ENCODE measurements at regions not wholly inside any gene's neighbourhood (a gene's known extent, or its start where the extent isn't known, plus 50 kb on each side); places are given as distances from the start of the nearest gene placed in this dataset.
A peak's percentile ranks its signal among the peaks of the same experiment; 100 is the strongest.

- Histone ChIP-seq H3K36me3 (ENCODE audit: insufficient read depth, low read length) (no peaks in the 10 kb centered on the region), H3K4me1 (ENCODE audit: insufficient read depth, low read length) (peaks cover 12% of the 10 kb centered on the region; the same call in 1 of the 2 replicates), H3K9me3 (ENCODE audit: insufficient read depth, low read depth, low read length) (no peaks in the 10 kb centered on the region), H3K9ac (ENCODE audit: low read depth, low read length) (no peak overlapping the region), H3K27ac (ENCODE audit: low read depth, low read length) (no peak overlapping the region), H3K4me3 (ENCODE audit: low read length) (no peak overlapping the region), H3K27me3 (ENCODE audit: insufficient read depth, low read length) (no peaks in the 10 kb centered on the region)
- 95% methylated on average over 4 of the region's 7 CpGs for WGBS
These were observed 1346.4 kb downstream of the ROBO1 start for GRCh38 chr3:78421247-78421966.

- Histone ChIP-seq H3K4me1 (ENCODE audit: insufficient read depth, low read length) (peaks cover 12% of the 10 kb centered on the region; the same call in 1 of the 2 replicates), H3K9ac (ENCODE audit: low read depth, low read length) (no peak overlapping the region), H3K9me3 (ENCODE audit: insufficient read depth, low read depth, low read length) (no peaks in the 10 kb centered on the region), H3K4me3 (ENCODE audit: low read length) (no peak overlapping the region), H3K27me3 (ENCODE audit: insufficient read depth, low read length) (no peaks in the 10 kb centered on the region), H3K27ac (ENCODE audit: low read depth, low read length) (no peak overlapping the region), H3K36me3 (ENCODE audit: insufficient read depth, low read length) (no peaks in the 10 kb centered on the region)
- WGBS, result no CpG with 5 or more reads among the region's 1 CpG
These were observed 1343.1 kb downstream of the ROBO1 start for GRCh38 chr3:78424656-78425055.

- no peaks in the 10 kb centered on the region for H3K36me3 ChIP-seq (ENCODE audit: insufficient read depth, low read length)
- no CpG with 5 or more reads among the region's 1 CpG for WGBS
- no peak overlapping the region for H3K4me3 ChIP-seq (ENCODE audit: low read length)
- H3K4me1 ChIP-seq (ENCODE audit: insufficient read depth, low read length), result peaks cover 7% of the 10 kb centered on the region; the same call in 1 of the 2 replicates
- no peaks in the 10 kb centered on the region for H3K27me3 ChIP-seq (ENCODE audit: insufficient read depth, low read length)
- no peak overlapping the region for H3K9ac ChIP-seq (ENCODE audit: low read depth, low read length)
- H3K27ac ChIP-seq (ENCODE audit: low read depth, low read length), result no peak overlapping the region
- H3K9me3 ChIP-seq (ENCODE audit: insufficient read depth, low read depth, low read length), result peaks cover 4% of the 10 kb centered on the region
These were observed 1341.3 kb downstream of the ROBO1 start for GRCh38 chr3:78426454-78426853.

GRCh38 chr3:78427303-78427702 is 1340.5 kb downstream of the ROBO1 start:
- Histone ChIP-seq H3K9ac (ENCODE audit: low read depth, low read length) (no peak overlapping the region), H3K4me1 (ENCODE audit: insufficient read depth, low read length) (no peaks in the 10 kb centered on the region; the same call in 1 of the 2 replicates), H3K27ac (ENCODE audit: low read depth, low read length) (no peak overlapping the region), H3K4me3 (ENCODE audit: low read length) (no peak overlapping the region), H3K9me3 (ENCODE audit: insufficient read depth, low read depth, low read length) (peaks cover 4% of the 10 kb centered on the region), H3K36me3 (ENCODE audit: insufficient read depth, low read length) (no peaks in the 10 kb centered on the region), H3K27me3 (ENCODE audit: insufficient read depth, low read length) (no peaks in the 10 kb centered on the region)

- Histone ChIP-seq H3K9ac (ENCODE audit: low read depth, low read length) (no peak overlapping the region), H3K4me1 (ENCODE audit: insufficient read depth, low read length) (no peaks in the 10 kb centered on the region), H3K27me3 (ENCODE audit: insufficient read depth, low read length) (no peaks in the 10 kb centered on the region), H3K27ac (ENCODE audit: low read depth, low read length) (no peak overlapping the region), H3K36me3 (ENCODE audit: insufficient read depth, low read length) (no peaks in the 10 kb centered on the region), H3K9me3 (ENCODE audit: insufficient read depth, low read depth, low read length) (peaks cover 4% of the 10 kb centered on the region), H3K4me3 (ENCODE audit: low read length) (no peak overlapping the region)
- no CpG with 5 or more reads among the region's 1 CpG for WGBS
These were observed 1337.1 kb downstream of the ROBO1 start for GRCh38 chr3:78430741-78431140.

GRCh38 chr3:78434801-78435200 is 1333.0 kb downstream of the ROBO1 start:
- Histone ChIP-seq H3K27ac (ENCODE audit: low read depth, low read length) (no peak overlapping the region), H3K9ac (ENCODE audit: low read depth, low read length) (no peak overlapping the region), H3K4me3 (ENCODE audit: low read length) (no peak overlapping the region), H3K27me3 (ENCODE audit: insufficient read depth, low read length) (no peaks in the 10 kb centered on the region), H3K4me1 (ENCODE audit: insufficient read depth, low read length) (no peaks in the 10 kb centered on the region), H3K36me3 (ENCODE audit: insufficient read depth, low read length) (no peaks in the 10 kb centered on the region), H3K9me3 (ENCODE audit: insufficient read depth, low read depth, low read length) (peaks cover 4% of the 10 kb centered on the region)
- WGBS, result 97% methylated on average over 3 of the region's 3 CpGs

- H3K4me3 ChIP-seq (ENCODE audit: low read length), result no peak overlapping the region
- no peak overlapping the region for H3K9ac ChIP-seq (ENCODE audit: low read depth, low read length)
- 95% methylated on average over 1 of the region's 1 CpG for WGBS
- H3K4me1 ChIP-seq (ENCODE audit: insufficient read depth, low read length), result peaks cover 8% of the 10 kb centered on the region
- H3K36me3 ChIP-seq (ENCODE audit: insufficient read depth, low read length), result no peaks in the 10 kb centered on the region
- no peaks in the 10 kb centered on the region for H3K9me3 ChIP-seq (ENCODE audit: insufficient read depth, low read depth, low read length)
- H3K27me3 ChIP-seq (ENCODE audit: insufficient read depth, low read length), result no peaks in the 10 kb centered on the region
- no peak overlapping the region for H3K27ac ChIP-seq (ENCODE audit: low read depth, low read length)
These were observed 1312.6 kb downstream of the ROBO1 start for GRCh38 chr3:78455166-78455565.

GRCh38 chr3:78455712-78456433 is 1311.9 kb downstream of the ROBO1 start:
- no peak overlapping the region for H3K4me3 ChIP-seq (ENCODE audit: low read length)
- H3K27me3 ChIP-seq (ENCODE audit: insufficient read depth, low read length), result no peaks in the 10 kb centered on the region
- WGBS, result 95% methylated on average over 2 of the region's 2 CpGs
- no peak overlapping the region for H3K9ac ChIP-seq (ENCODE audit: low read depth, low read length)
- H3K9me3 ChIP-seq (ENCODE audit: insufficient read depth, low read depth, low read length), result no peaks in the 10 kb centered on the region
- peaks cover 13% of the 10 kb centered on the region for H3K4me1 ChIP-seq (ENCODE audit: insufficient read depth, low read length)
- H3K27ac ChIP-seq (ENCODE audit: low read depth, low read length), result no peak overlapping the region
- H3K36me3 ChIP-seq (ENCODE audit: insufficient read depth, low read length), result no peaks in the 10 kb centered on the region

- WGBS, result 80% methylated on average over 2 of the region's 2 CpGs
- Histone ChIP-seq H3K4me1 (ENCODE audit: insufficient read depth, low read length) (peaks cover 13% of the 10 kb centered on the region), H3K27ac (ENCODE audit: low read depth, low read length) (peak overlapping the region; percentile 34), H3K9me3 (ENCODE audit: insufficient read depth, low read depth, low read length) (peaks cover 7% of the 10 kb centered on the region; the same call in 1 of the 2 replicates), H3K9ac (ENCODE audit: low read depth, low read length) (no peak overlapping the region), H3K4me3 (ENCODE audit: low read length) (no peak overlapping the region), H3K27me3 (ENCODE audit: insufficient read depth, low read length) (no peaks in the 10 kb centered on the region), H3K36me3 (ENCODE audit: insufficient read depth, low read length) (no peaks in the 10 kb centered on the region)
These were observed 1308.0 kb downstream of the ROBO1 start for GRCh38 chr3:78459796-78460195.

GRCh38 chr3:78462021-78462420 is 1305.8 kb downstream of the ROBO1 start:
- no peak overlapping the region for H3K9ac ChIP-seq (ENCODE audit: low read depth, low read length)
- H3K27me3 ChIP-seq (ENCODE audit: insufficient read depth, low read length), result no peaks in the 10 kb centered on the region
- H3K27ac ChIP-seq (ENCODE audit: low read depth, low read length), result no peak overlapping the region
- no peaks in the 10 kb centered on the region for H3K36me3 ChIP-seq (ENCODE audit: insufficient read depth, low read length)
- H3K4me3 ChIP-seq (ENCODE audit: low read length), result no peak overlapping the region
- H3K9me3 ChIP-seq (ENCODE audit: insufficient read depth, low read depth, low read length), result peaks cover 7% of the 10 kb centered on the region; the same call in 1 of the 2 replicates
- H3K4me1 ChIP-seq (ENCODE audit: insufficient read depth, low read length), result peaks cover 13% of the 10 kb centered on the region
- 56% methylated on average over 1 of the region's 2 CpGs for WGBS

GRCh38 chr3:78476076-78476475 is 1291.7 kb downstream of the ROBO1 start:
- 93% methylated on average over 2 of the region's 3 CpGs for WGBS
- no peaks in the 10 kb centered on the region for H3K27me3 ChIP-seq (ENCODE audit: insufficient read depth, low read length)
- H3K9me3 ChIP-seq (ENCODE audit: insufficient read depth, low read depth, low read length), result peaks cover 18% of the 10 kb centered on the region
- peak overlapping the region; percentile 9; the same call in 1 of the 2 replicates for H3K27ac ChIP-seq (ENCODE audit: low read depth, low read length)
- no peaks in the 10 kb centered on the region for H3K36me3 ChIP-seq (ENCODE audit: insufficient read depth, low read length)
- no peak overlapping the region for H3K4me3 ChIP-seq (ENCODE audit: low read length)
- H3K9ac ChIP-seq (ENCODE audit: low read depth, low read length), result no peak overlapping the region
- H3K4me1 ChIP-seq (ENCODE audit: insufficient read depth, low read length), result peaks cover 23% of the 10 kb centered on the region
